ENCODE measurements at regions not wholly inside any gene's neighbourhood (a gene's known extent, or its start where the extent isn't known, plus 50 kb on each side); places are given as distances from the start of the nearest gene placed in this dataset.

- no peak for DNase-seq (ENCODE audit: low spot score)
- no peak for TF ChIP-seq CTCF (IDR thresholded peaks at IDR 0.05)
These were observed 288.3 kb downstream of the TRIB2 start for GRCh38 chr2:13005048-13005447.

GRCh38 chr2:13005761-13006335 lies 289.1 kb downstream of the TRIB2 start:
- no peak for DNase-seq (ENCODE audit: low spot score)
- TF ChIP-seq CTCF (IDR thresholded peaks at IDR 0.05), result no peak
- ATAC-seq (ENCODE audit: low FRiP score), result no peak

More at GRCh38 chr2:13005048-13005447, 288.3 kb downstream of the TRIB2 start:
- no peak for ATAC-seq (ENCODE audit: low FRiP score)

GRCh38 chr2:13006426-13006825 lies 289.7 kb downstream of the TRIB2 start:
- no peak for TF ChIP-seq CTCF (IDR thresholded peaks at IDR 0.05)
- DNase-seq (ENCODE audit: low spot score), result no peak
- no peak for ATAC-seq (ENCODE audit: low FRiP score)

- peak in 1 of 3 donors; percentile 59 for TF ChIP-seq CTCF (IDR thresholded peaks at IDR 0.05)
- DNase-seq (ENCODE audit: low spot score) (no peak), ATAC-seq (ENCODE audit: low FRiP score) (peak; percentile 66)
These were observed 290.3 kb downstream of the TRIB2 start for GRCh38 chr2:13006829-13007717.

GRCh38 chr2:13009027-13009642 lies 292.4 kb downstream of the TRIB2 start:
- DNase-seq (ENCODE audit: low spot score) (no peak), ATAC-seq (ENCODE audit: low FRiP score) (no peak)
- TF ChIP-seq CTCF (IDR thresholded peaks at IDR 0.05), result no peak

GRCh38 chr2:13010283-13010682 lies 293.5 kb downstream of the TRIB2 start:
- no peak for ATAC-seq (ENCODE audit: low FRiP score)
- TF ChIP-seq CTCF (IDR thresholded peaks at IDR 0.05), result no peak
- DNase-seq (ENCODE audit: low spot score), result no peak

Measured in omental fat pad (tissue), 3 donors.